ENCODE measurements at regions not wholly inside any gene's neighbourhood (a gene's known extent, or its start where the extent isn't known, plus 50 kb on each side); places are given as distances from the start of the nearest gene placed in this dataset.

GRCh38 chr1:188261849-188262248 lies 1433.1 kb downstream of the PLA2G4A start:
- Histone ChIP-seq H3K27ac (ENCODE audit: low read depth in 1 of 2, low read length in 2 of 2) (no peak overlapping the region), H3K36me3 (ENCODE audit: control insufficient read depth in 4 of 4, insufficient read depth in 3 of 4, low read depth in 1 of 4, low read length in 3 of 4) (no peaks in the 10 kb centered on the region), H3K9ac (ENCODE audit: low read depth in 1 of 2, low read length in 2 of 2) (no peak overlapping the region), H3K9me3 (ENCODE audit: control insufficient read depth in 4 of 4, low read length in 3 of 4) (peaks cover 0 to 9% (median 0%) of the 10 kb centered on the region in 4 donors), H3K27me3 (ENCODE audit: control insufficient read depth in 4 of 4, insufficient read depth in 4 of 4, low read length in 3 of 4) (no peaks in the 10 kb centered on the region), H3K4me3 (ENCODE audit: low read depth in 1 of 3, low read length in 3 of 3) (no peak overlapping the region), H3K4me1 (ENCODE audit: control insufficient read depth in 4 of 4, insufficient read depth in 4 of 4, low read length in 3 of 4) (no peaks in the 10 kb centered on the region)
- TF ChIP-seq, protein P1, sequence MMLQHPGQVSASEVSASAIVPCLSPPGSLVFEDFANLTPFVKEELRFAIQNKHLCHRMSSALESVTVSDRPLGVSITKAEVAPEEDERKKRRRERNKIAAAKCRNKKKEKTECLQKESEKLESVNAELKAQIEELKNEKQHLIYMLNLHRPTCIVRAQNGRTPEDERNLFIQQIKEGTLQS (IDR thresholded peaks at IDR 0.05): no peak
- 41% methylated on average over 4 of the region's 4 CpGs for WGBS
- no peak for DNase-seq (ENCODE audit: low spot score)

GRCh38 chr1:188269956-188270355 lies 1441.2 kb downstream of the PLA2G4A start:
- TF ChIP-seq, protein P2, sequence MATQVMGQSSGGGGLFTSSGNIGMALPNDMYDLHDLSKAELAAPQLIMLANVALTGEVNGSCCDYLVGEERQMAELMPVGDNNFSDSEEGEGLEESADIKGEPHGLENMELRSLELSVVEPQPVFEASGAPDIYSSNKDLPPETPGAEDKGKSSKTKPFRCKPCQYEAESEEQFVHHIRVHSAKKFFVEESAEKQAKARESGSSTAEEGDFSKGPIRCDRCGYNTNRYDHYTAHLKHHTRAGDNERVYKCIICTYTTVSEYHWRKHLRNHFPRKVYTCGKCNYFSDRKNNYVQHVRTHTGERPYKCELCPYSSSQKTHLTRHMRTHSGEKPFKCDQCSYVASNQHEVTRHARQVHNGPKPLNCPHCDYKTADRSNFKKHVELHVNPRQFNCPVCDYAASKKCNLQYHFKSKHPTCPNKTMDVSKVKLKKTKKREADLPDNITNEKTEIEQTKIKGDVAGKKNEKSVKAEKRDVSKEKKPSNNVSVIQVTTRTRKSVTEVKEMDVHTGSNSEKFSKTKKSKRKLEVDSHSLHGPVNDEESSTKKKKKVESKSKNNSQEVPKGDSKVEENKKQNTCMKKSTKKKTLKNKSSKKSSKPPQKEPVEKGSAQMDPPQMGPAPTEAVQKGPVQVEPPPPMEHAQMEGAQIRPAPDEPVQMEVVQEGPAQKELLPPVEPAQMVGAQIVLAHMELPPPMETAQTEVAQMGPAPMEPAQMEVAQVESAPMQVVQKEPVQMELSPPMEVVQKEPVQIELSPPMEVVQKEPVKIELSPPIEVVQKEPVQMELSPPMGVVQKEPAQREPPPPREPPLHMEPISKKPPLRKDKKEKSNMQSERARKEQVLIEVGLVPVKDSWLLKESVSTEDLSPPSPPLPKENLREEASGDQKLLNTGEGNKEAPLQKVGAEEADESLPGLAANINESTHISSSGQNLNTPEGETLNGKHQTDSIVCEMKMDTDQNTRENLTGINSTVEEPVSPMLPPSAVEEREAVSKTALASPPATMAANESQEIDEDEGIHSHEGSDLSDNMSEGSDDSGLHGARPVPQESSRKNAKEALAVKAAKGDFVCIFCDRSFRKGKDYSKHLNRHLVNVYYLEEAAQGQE (IDR thresholded peaks at IDR 0.05): no peak
- TF ChIP-seq, protein P3, sequence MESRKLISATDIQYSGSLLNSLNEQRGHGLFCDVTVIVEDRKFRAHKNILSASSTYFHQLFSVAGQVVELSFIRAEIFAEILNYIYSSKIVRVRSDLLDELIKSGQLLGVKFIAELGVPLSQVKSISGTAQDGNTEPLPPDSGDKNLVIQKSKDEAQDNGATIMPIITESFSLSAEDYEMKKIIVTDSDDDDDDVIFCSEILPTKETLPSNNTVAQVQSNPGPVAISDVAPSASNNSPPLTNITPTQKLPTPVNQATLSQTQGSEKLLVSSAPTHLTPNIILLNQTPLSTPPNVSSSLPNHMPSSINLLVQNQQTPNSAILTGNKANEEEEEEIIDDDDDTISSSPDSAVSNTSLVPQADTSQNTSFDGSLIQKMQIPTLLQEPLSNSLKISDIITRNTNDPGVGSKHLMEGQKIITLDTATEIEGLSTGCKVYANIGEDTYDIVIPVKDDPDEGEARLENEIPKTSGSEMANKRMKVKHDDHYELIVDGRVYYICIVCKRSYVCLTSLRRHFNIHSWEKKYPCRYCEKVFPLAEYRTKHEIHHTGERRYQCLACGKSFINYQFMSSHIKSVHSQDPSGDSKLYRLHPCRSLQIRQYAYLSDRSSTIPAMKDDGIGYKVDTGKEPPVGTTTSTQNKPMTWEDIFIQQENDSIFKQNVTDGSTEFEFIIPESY (IDR thresholded peaks at IDR 0.05): no peak
- TF ChIP-seq SP1 (IDR thresholded peaks at IDR 0.05) (no peak), HNF4A (conservative IDR thresholded peaks at IDR 0.05) (no peak), NR2F2 (IDR thresholded peaks at IDR 0.05) (no peak), YY1 (IDR thresholded peaks at IDR 0.05) (no peak), RXRA (IDR thresholded peaks at IDR 0.05) (no peak), EGR1 (IDR thresholded peaks at IDR 0.05; ENCODE audit: low read depth in 2 of 2) (no peak), FOXA2 (IDR thresholded peaks at IDR 0.05) (no peak), JUND (IDR thresholded peaks at IDR 0.05) (no peak), TAF1 (conservative IDR thresholded peaks at IDR 0.05) (no peak), RAD21 (IDR thresholded peaks at IDR 0.05) (no peak), GABPA (IDR thresholded peaks at IDR 0.05 in 1 of 2, conservative IDR thresholded peaks at IDR 0.05 in 1 of 2) (no peak), FOXA1 (IDR thresholded peaks at IDR 0.05) (no peak)
- TF ChIP-seq, protein P1 (IDR thresholded peaks at IDR 0.05): no peak
- Histone ChIP-seq H3K36me3 (ENCODE audit: control insufficient read depth in 4 of 4, insufficient read depth in 3 of 4, low read depth in 1 of 4, low read length in 3 of 4) (no peaks in the 10 kb centered on the region), H3K27me3 (ENCODE audit: control insufficient read depth in 4 of 4, insufficient read depth in 4 of 4, low read length in 3 of 4) (no peaks in the 10 kb centered on the region), H3K9ac (ENCODE audit: low read depth in 1 of 2, low read length in 2 of 2) (no peak overlapping the region), H3K27ac (ENCODE audit: low read depth in 1 of 2, low read length in 2 of 2) (no peak overlapping the region), H3K4me1 (ENCODE audit: control insufficient read depth in 4 of 4, insufficient read depth in 4 of 4, low read length in 3 of 4) (no peaks in the 10 kb centered on the region), H3K4me3 (ENCODE audit: low read depth in 1 of 3, low read length in 3 of 3) (no peak overlapping the region), H3K9me3 (ENCODE audit: control insufficient read depth in 4 of 4, low read length in 3 of 4) (no peaks in the 10 kb centered on the region)
- DNase-seq (ENCODE audit: low spot score): no peak
- WGBS: 71% methylated on average over 1 of the region's 1 CpG

Data from liver (tissue), 7 donors.